ENCODE measurements at regions not wholly inside any gene's neighbourhood (a gene's known extent, or its start where the extent isn't known, plus 50 kb on each side); places are given as distances from the start of the nearest gene placed in this dataset.

DNA sequence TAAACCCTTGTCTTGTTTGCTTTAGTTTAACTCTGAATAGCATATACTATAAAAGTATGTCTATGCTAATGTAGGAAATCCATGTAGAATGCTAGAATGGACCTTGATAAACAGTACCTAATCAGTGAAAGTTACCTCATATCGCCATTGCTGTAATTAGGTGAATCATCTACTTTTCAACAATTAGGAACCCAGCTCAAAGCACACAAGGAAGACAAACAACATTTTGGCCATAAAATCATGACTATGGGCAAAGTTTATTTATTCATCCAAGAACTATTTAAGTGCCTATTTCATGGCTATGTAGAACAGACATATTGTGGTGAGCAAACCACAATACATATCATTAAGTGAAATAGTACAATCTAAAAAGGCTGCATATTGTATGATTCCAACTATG, 1043.2 kb downstream of the BRINP3 start:
- no peak for TF ChIP-seq EZH2phosphoT487 (IDR thresholded peaks at IDR 0.05; ENCODE audit: borderline replicate concordance, low read depth, low read length)
- TF ChIP-seq, protein P1, sequence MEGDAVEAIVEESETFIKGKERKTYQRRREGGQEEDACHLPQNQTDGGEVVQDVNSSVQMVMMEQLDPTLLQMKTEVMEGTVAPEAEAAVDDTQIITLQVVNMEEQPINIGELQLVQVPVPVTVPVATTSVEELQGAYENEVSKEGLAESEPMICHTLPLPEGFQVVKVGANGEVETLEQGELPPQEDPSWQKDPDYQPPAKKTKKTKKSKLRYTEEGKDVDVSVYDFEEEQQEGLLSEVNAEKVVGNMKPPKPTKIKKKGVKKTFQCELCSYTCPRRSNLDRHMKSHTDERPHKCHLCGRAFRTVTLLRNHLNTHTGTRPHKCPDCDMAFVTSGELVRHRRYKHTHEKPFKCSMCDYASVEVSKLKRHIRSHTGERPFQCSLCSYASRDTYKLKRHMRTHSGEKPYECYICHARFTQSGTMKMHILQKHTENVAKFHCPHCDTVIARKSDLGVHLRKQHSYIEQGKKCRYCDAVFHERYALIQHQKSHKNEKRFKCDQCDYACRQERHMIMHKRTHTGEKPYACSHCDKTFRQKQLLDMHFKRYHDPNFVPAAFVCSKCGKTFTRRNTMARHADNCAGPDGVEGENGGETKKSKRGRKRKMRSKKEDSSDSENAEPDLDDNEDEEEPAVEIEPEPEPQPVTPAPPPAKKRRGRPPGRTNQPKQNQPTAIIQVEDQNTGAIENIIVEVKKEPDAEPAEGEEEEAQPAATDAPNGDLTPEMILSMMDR (conservative IDR thresholded peaks at IDR 0.05; ENCODE audit: low read length): no peak

All from OCI-LY7 (cell line).